Spleen (tissue), 7 donors: ENCODE measurements at regions not wholly inside any gene's neighbourhood (a gene's known extent, or its start where the extent isn't known, plus 50 kb on each side); places are given as distances from the start of the nearest gene placed in this dataset.

Source experiments
- CTCF ChIP-seq, 11 experiments: fragments of 200-600 bp in 7 of 11; fragments of 450-650 bp in 4 of 11; sonication (generic) in 4 of 11; IDR thresholded peaks in 8 of 11; conservative IDR thresholded peaks in 3 of 11; 1 replicate in 7 of 11; 2 replicates in 4 of 11; pipeline versions ENCODE4 v1.4.0 to v1.8.0; 2016 to 2021; ENCODE audit warnings: antibody characterized with exemption in 11 of 11, inconsistent platforms in 4 of 11, mild to moderate bottlenecking in 1 of 11
- POLR2A ChIP-seq, 3 donors: fragments of 450-650 bp; IDR thresholded peaks; one replicate each; pipeline ENCODE4 v1.5.1; 2017; ENCODE audit warnings: antibody characterized with exemption in 3 of 3, mild to moderate bottlenecking in 1 of 3
- donor health status: DM: no; HTN: no; CAD: no; lungs with moderate emphysema.
- donor health status: DM: no; HTN: no; CAD: no.
- donor health status: DM: no; HTN: no; CAD: no.

GRCh38 chr2:208929894-208930427 is 493.9 kb upstream of the MAP2 start:
- no peak for TF ChIP-seq CTCF (IDR thresholded peaks at IDR 0.05 in 8 of 11, conservative IDR thresholded peaks at IDR 0.05 in 3 of 11)
- no peak for TF ChIP-seq POLR2A (IDR thresholded peaks at IDR 0.05)
